OCI-LY1 (cell line): ENCODE measurements at regions not wholly inside any gene's neighbourhood (a gene's known extent, or its start where the extent isn't known, plus 50 kb on each side); places are given as distances from the start of the nearest gene placed in this dataset.
"Not testable (repeated sequence)": the region's sequence is repeated elsewhere in the genome, so short reads cannot be mapped to it uniquely, and the experiment has no call there.

Source experiments
- H2AFZ ChIP-seq: fragments of 200-600 bp; sonication (generic), shearing (Covaris generic); 2 replicates; pipeline ENCODE4 v1.6.0; 2014; ENCODE audit warnings: antibody characterized with exemption, mild to moderate bottlenecking, low read length
- H3F3A ChIP-seq: fragments of 200-600 bp; sonication (generic), shearing (Covaris generic); 2 replicates; pipeline ENCODE4 v1.6.0; 2014; ENCODE audit warnings: mild to moderate bottlenecking, antibody characterized with exemption, low read length, moderate library complexity; ENCODE audit not compliant: insufficient read depth
- H3K27ac ChIP-seq: fragments of 200-600 bp; sonication (generic); 2 replicates; pipeline ENCODE4 v1.5.1; 2014; ENCODE audit warnings: low read length, mixed run types, mild to moderate bottlenecking, low read depth; ENCODE audit not compliant: poor library complexity, severe bottlenecking
- H3K27me3 ChIP-seq: fragments of 200-600 bp; sonication (generic); 2 replicates; pipeline ENCODE4 v1.6.0; 2014; ENCODE audit warnings: antibody characterized with exemption, mild to moderate bottlenecking, low read length, moderate library complexity; ENCODE audit not compliant: insufficient read depth
- H3K36me3 ChIP-seq: fragments of 200-600 bp; sonication (generic); 2 replicates; pipeline ENCODE4 v1.6.1; 2014; ENCODE audit warnings: mild to moderate bottlenecking, antibody characterized with exemption, low read length, moderate library complexity, mixed read lengths; ENCODE audit not compliant: insufficient read depth
- H3K4me1 ChIP-seq: fragments of 200-600 bp; sonication (generic); 2 replicates; pipeline ENCODE4 v1.5.1; 2014; ENCODE audit warnings: mild to moderate bottlenecking, low read length, moderate library complexity; ENCODE audit not compliant: insufficient read depth, severe bottlenecking
- H3K4me2 ChIP-seq: fragments of 200-600 bp; sonication (generic), shearing (Covaris generic); 2 replicates; pipeline ENCODE4 v1.6.1; 2014; ENCODE audit warnings: low read length
- H3K4me3 ChIP-seq: fragments of 200-600 bp; sonication (generic); 2 replicates; pipeline ENCODE4 v1.5.1; 2014; ENCODE audit warnings: low read length, low read depth, mild to moderate bottlenecking, mixed read lengths; ENCODE audit not compliant: poor library complexity, severe bottlenecking
- H3K79me2 ChIP-seq: fragments of 200-600 bp; shearing (Covaris generic); 2 replicates; pipeline ENCODE4 v1.6.1; 2016; ENCODE audit warnings: mixed run types, low read length, mixed read lengths; ENCODE audit not compliant: insufficient read depth
- H3K9ac ChIP-seq: fragments of 200-600 bp; sonication (generic), shearing (Covaris generic); 2 replicates; pipeline ENCODE4 v1.6.1; 2014; ENCODE audit warnings: mild to moderate bottlenecking, low read length, mixed read lengths
- H3K9me2 ChIP-seq: fragments of 200-600 bp; sonication (generic), shearing (Covaris generic); 2 replicates; pipeline ENCODE4 v1.6.1; 2014; ENCODE audit warnings: low read depth, mild to moderate bottlenecking, low read length, mixed read lengths
- H3K9me3 ChIP-seq: fragments of 200-600 bp; shearing (Covaris generic); 2 replicates; pipeline ENCODE4 v1.6.1; 2014; ENCODE audit warnings: low read length, mixed read lengths
- H4K20me1 ChIP-seq: fragments of 200-600 bp; sonication (generic), shearing (Covaris generic); 2 replicates; pipeline ENCODE4 v1.6.0; 2016; ENCODE audit warnings: mild to moderate bottlenecking, low read length; ENCODE audit not compliant: insufficient read depth
- CTCF ChIP-seq: fragments of 200-600 bp; sonication (generic), shearing (Covaris generic); IDR thresholded peaks from 2 replicates; pipeline ENCODE4 v1.5.1; 2017; ENCODE audit warnings: mild to moderate bottlenecking, antibody characterized with exemption, low read length, moderate library complexity, mixed read lengths
- EZH2 ChIP-seq: fragments of 200-600 bp; sonication (generic), shearing (Covaris generic); IDR thresholded peaks from 2 replicates; pipeline ENCODE4 v1.8.0; 2017; ENCODE audit warnings: borderline replicate concordance, mixed run types, mild to moderate bottlenecking, antibody characterized with exemption, low read length, moderate library complexity, mixed read lengths

- H4K20me1 ChIP-seq: no peaks in the 10 kb centered on the region
These were observed 80.3 kb downstream of the POU3F4 start for GRCh38 chrX:83588409-83588808.

GRCh38 chrX:83593634-83594294 is 85.7 kb downstream of the POU3F4 start:
- Histone ChIP-seq H3K27ac (no peak overlapping the region), H3K4me3 (no peak overlapping the region), H3F3A (no peaks in the 10 kb centered on the region), H3K27me3 (no peaks in the 10 kb centered on the region), H3K4me1 (no peaks in the 10 kb centered on the region), H3K79me2 (no peaks in the 10 kb centered on the region), H2AFZ (no peak overlapping the region), H3K9ac (no peak overlapping the region), H3K4me2 (no peak overlapping the region), H4K20me1 (no peaks in the 10 kb centered on the region), H3K36me3 (no peaks in the 10 kb centered on the region), H3K9me2 (no peaks in the 10 kb centered on the region), H3K9me3 (no peaks in the 10 kb centered on the region)
- TF ChIP-seq CTCF (no peak), EZH2 (no peak)

More at GRCh38 chrX:83588409-83588808, 80.3 kb downstream of the POU3F4 start:
- no peaks in the 10 kb centered on the region for H3K27me3 ChIP-seq
- H2AFZ ChIP-seq: no peak overlapping the region
- no peaks in the 10 kb centered on the region for H3K4me1 ChIP-seq
- no peak overlapping the region for H3K27ac ChIP-seq
- H3K9me3 ChIP-seq: no peaks in the 10 kb centered on the region
- no peaks in the 10 kb centered on the region for H3K9me2 ChIP-seq
- H3K79me2 ChIP-seq: no peaks in the 10 kb centered on the region
- H3F3A ChIP-seq: no peaks in the 10 kb centered on the region
- no peak overlapping the region for H3K4me2 ChIP-seq
- H3K36me3 ChIP-seq: no peaks in the 10 kb centered on the region
- no peak overlapping the region for H3K9ac ChIP-seq
- no peak overlapping the region for H3K4me3 ChIP-seq
- TF ChIP-seq EZH2 (no peak), CTCF (no peak)

- no peak for TF ChIP-seq CTCF
- TF ChIP-seq EZH2: no peak
These were observed 122.6 kb downstream of the POU3F4 start for GRCh38 chrX:83630662-83631061.

GRCh38 chrX:83649706-83650105 is 141.6 kb downstream of the POU3F4 start:
- not testable (repeated sequence) for H3K9ac ChIP-seq

More at GRCh38 chrX:83630662-83631061, 122.6 kb downstream of the POU3F4 start:
- H3K4me2 ChIP-seq: no peak overlapping the region
- H3K9me2 ChIP-seq: no peaks in the 10 kb centered on the region
- no peaks in the 10 kb centered on the region for H3K27me3 ChIP-seq
- no peak overlapping the region for H3K4me3 ChIP-seq
- H3K79me2 ChIP-seq: no peaks in the 10 kb centered on the region
- no peaks in the 10 kb centered on the region for H3K9me3 ChIP-seq
- H4K20me1 ChIP-seq: no peaks in the 10 kb centered on the region
- H2AFZ ChIP-seq: no peak overlapping the region
- H3K9ac ChIP-seq: no peak overlapping the region
- no peak overlapping the region for H3K27ac ChIP-seq
- H3K36me3 ChIP-seq: no peaks in the 10 kb centered on the region
- H3F3A ChIP-seq: no peaks in the 10 kb centered on the region
- peaks cover 17% of the 10 kb centered on the region for H3K4me1 ChIP-seq

More at GRCh38 chrX:83649706-83650105, 141.6 kb downstream of the POU3F4 start:
- not testable (repeated sequence) for H3K79me2 ChIP-seq, H3K27ac ChIP-seq, H3F3A ChIP-seq, H3K9me2 ChIP-seq, H3K4me3 ChIP-seq, H3K4me2 ChIP-seq, H3K9me3 ChIP-seq, H4K20me1 ChIP-seq, H3K27me3 ChIP-seq, H3K36me3 ChIP-seq, H2AFZ ChIP-seq, H3K4me1 ChIP-seq
